SK-N-MC (cell line): ENCODE measurements at regions not wholly inside any gene's neighbourhood (a gene's known extent, or its start where the extent isn't known, plus 50 kb on each side); places are given as distances from the start of the nearest gene placed in this dataset.

Source experiments
- DNase-seq: peaks from one replicate; pipeline ENCODE4 v3.0.0-alpha.2; 2011; ENCODE audit warnings: low read depth, low spot score
- H3K27ac ChIP-seq: fragments of 200-600 bp; sonication (generic); 2 replicates; pipeline ENCODE4 v1.5.1; 2016; ENCODE audit warnings: mixed run types
- H3K36me3 ChIP-seq: fragments of 200-600 bp; sonication (generic); 2 replicates; pipeline ENCODE4 v1.6.1; 2017; ENCODE audit warnings: antibody characterized with exemption, low read length, mixed read lengths; ENCODE audit not compliant: insufficient read depth
- H3K4me3 ChIP-seq: fragments of 200-600 bp; sonication (generic); 2 replicates; pipeline ENCODE4 v1.5.1; 2016
- H3K9ac ChIP-seq: fragments of 200-600 bp; sonication (generic); 2 replicates; pipeline ENCODE4 v1.8.0; 2017; ENCODE audit warnings: mixed run types, mixed read lengths; ENCODE audit not compliant: insufficient read length
- H3K9me3 ChIP-seq: fragments of 200-600 bp; sonication (generic); 2 replicates; pipeline ENCODE4 v1.6.1; 2017; ENCODE audit warnings: low read depth, mild to moderate bottlenecking, antibody characterized with exemption, low read length, moderate library complexity, mixed read lengths
- EZH2 ChIP-seq: fragments of 200-600 bp; sonication (generic); IDR thresholded peaks from one replicate; pipeline ENCODE4 v1.6.1; 2017; ENCODE audit warnings: antibody characterized with exemption
- FOXP2 ChIP-seq: optimal IDR thresholded peaks from 2 replicates; pipeline ENCODE3; 2011; ENCODE audit warnings: mild to moderate bottlenecking, moderate library complexity; ENCODE audit not compliant: insufficient read depth; ENCODE audit errors: extremely low read length, control extremely low read depth
- POLR2AphosphoS5 ChIP-seq: IDR thresholded peaks from 2 replicates; pipeline ENCODE4 v1.6.1; 2012; ENCODE audit warnings: mild to moderate bottlenecking, low read depth, low read length, borderline replicate concordance

- DNase-seq: no peak
- Histone ChIP-seq H3K9me3 (no peaks in the 10 kb centered on the region), H3K36me3 (no peaks in the 10 kb centered on the region), H3K27ac (no peak overlapping the region), H3K9ac (no peak overlapping the region), H3K4me3 (no peak overlapping the region)
- TF ChIP-seq POLR2AphosphoS5 (no peak), FOXP2 (no peak), EZH2 (no peak)
Observed at GRCh38 chr21:28160378-28160777, 832.3 kb downstream of the LTN1 start.

DNA sequence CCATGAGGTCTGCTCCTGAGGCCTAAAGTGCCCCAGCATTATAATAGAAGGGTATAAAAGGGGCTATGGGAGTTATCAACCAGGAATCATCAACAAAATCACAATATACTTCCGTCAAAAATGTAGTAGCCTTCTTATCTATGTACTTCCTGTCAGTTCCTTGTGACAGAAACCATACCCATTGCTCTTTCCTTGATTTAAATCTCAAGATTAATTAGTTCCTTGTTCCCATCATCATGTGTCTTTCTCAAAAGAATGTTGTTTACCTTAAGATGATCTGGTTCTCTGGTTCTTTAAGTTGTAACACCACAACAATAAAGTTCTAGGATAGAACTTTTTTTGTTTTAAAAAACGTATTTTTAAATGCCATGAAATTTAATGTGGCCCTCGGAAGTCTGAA lies 833.3 kb downstream of the LTN1 start:
- TF ChIP-seq POLR2AphosphoS5 (no peak), EZH2 (no peak), FOXP2 (no peak)
- no peaks in the 10 kb centered on the region for H3K36me3 ChIP-seq
- no peak for DNase-seq
- H3K9me3 ChIP-seq: no peaks in the 10 kb centered on the region
- no peak overlapping the region for H3K4me3 ChIP-seq
- H3K27ac ChIP-seq: no peak overlapping the region
- H3K9ac ChIP-seq: no peak overlapping the region

DNA sequence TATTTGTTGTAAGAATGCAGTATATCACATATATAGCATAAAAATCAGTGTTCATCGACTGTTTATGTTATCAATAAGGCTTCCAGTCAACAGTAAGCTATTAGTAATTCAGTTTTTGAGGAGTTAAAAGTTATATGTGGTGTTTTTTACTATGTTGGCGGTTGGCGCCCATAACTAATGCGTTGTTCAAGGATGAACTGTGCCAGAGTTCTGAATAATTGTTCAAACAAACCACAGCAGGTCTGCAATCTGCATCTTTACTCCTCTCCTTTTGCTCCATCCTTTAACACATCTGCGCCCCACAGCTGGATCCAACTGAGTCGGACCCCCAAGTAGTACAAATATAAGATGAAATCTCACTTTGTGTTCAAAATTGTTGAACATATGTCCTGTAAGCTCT lies 836.1 kb downstream of the LTN1 start:
- no peak for TF ChIP-seq EZH2
- TF ChIP-seq POLR2AphosphoS5: no peak
- no peak for TF ChIP-seq FOXP2
- no peak overlapping the region for H3K9ac ChIP-seq
- H3K27ac ChIP-seq: no peak overlapping the region

DNA sequence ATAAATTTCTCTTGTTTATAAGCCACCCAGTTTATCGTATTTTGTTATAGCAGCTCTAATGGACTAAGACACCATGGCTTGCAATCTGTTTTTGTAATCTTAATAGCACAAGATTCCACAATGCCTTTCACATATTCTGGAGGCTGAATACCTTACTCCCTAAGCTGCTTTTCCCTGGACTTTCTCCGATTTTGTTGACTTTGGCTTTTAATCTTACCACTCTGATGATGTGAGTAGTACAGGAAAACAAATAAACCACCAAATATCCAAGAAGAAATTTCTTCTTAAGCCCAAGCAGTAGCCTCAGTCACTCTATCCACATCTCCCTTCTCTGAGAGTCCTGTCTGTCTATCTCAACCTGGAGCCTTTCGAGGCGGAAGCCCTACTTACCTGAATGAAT lies 838.6 kb downstream of the LTN1 start:
- Histone ChIP-seq H3K9ac (no peak overlapping the region), H3K4me3 (no peak overlapping the region), H3K9me3 (no peaks in the 10 kb centered on the region), H3K27ac (no peak overlapping the region), H3K36me3 (no peaks in the 10 kb centered on the region)
- no peak for DNase-seq
- TF ChIP-seq POLR2AphosphoS5: no peak
- no peak for TF ChIP-seq FOXP2
- TF ChIP-seq EZH2: no peak

More for the DNA sequence above, 836.1 kb downstream of the LTN1 start:
- Histone ChIP-seq H3K36me3 (no peaks in the 10 kb centered on the region), H3K9me3 (no peaks in the 10 kb centered on the region), H3K4me3 (no peak overlapping the region)
- DNase-seq: no peak

- H3K4me3 ChIP-seq: no peak overlapping the region
- DNase-seq: no peak
- H3K9ac ChIP-seq: no peak overlapping the region
- no peak overlapping the region for H3K27ac ChIP-seq
- no peaks in the 10 kb centered on the region for H3K36me3 ChIP-seq
- TF ChIP-seq EZH2: no peak
- no peak for TF ChIP-seq FOXP2
- TF ChIP-seq POLR2AphosphoS5: no peak
- H3K9me3 ChIP-seq: no peaks in the 10 kb centered on the region
Observed at GRCh38 chr21:28152732-28153131, 839.9 kb downstream of the LTN1 start.

DNA sequence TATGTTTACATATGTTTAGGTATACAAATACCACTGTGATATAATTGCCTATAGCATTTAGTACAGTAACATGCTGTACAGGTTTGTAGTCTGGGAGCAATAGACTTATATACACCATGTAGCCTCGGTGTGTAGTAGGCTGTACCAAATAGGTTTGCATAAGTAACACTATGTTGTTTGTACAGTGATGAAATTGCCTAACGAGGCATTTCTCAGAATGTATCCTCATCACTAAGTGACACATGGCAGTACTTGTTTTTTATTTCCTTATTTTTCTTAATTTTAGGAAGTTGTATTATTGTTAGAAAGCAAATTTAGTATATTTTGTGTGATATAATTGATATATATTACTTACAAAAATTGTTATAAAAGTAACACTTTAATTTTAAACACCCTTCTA lies 840.9 kb downstream of the LTN1 start:
- H3K27ac ChIP-seq: no peak overlapping the region
- H3K9me3 ChIP-seq: no peaks in the 10 kb centered on the region
- TF ChIP-seq POLR2AphosphoS5: no peak
- TF ChIP-seq EZH2: no peak
- TF ChIP-seq FOXP2: no peak
- H3K4me3 ChIP-seq: no peak overlapping the region
- H3K36me3 ChIP-seq: no peaks in the 10 kb centered on the region
- H3K9ac ChIP-seq: no peak overlapping the region
- no peak for DNase-seq

GRCh38 chr21:28150778-28151177 lies 841.9 kb downstream of the LTN1 start:
- H3K36me3 ChIP-seq: no peaks in the 10 kb centered on the region
- no peak for TF ChIP-seq EZH2
- TF ChIP-seq POLR2AphosphoS5: no peak
- no peak for TF ChIP-seq FOXP2

GRCh38 chr21:28148400-28149064 lies 844.1 kb downstream of the LTN1 start:
- H3K4me3 ChIP-seq: no peak overlapping the region
- TF ChIP-seq EZH2 (no peak), POLR2AphosphoS5 (no peak), FOXP2 (no peak)
- no peak for DNase-seq
- H3K27ac ChIP-seq: no peak overlapping the region
- H3K36me3 ChIP-seq: no peaks in the 10 kb centered on the region
- H3K9ac ChIP-seq: no peak overlapping the region
- no peaks in the 10 kb centered on the region for H3K9me3 ChIP-seq

More at GRCh38 chr21:28150778-28151177, 841.9 kb downstream of the LTN1 start:
- H3K4me3 ChIP-seq: no peak overlapping the region
- H3K9ac ChIP-seq: no peak overlapping the region
- H3K27ac ChIP-seq: no peak overlapping the region
- no peak for DNase-seq
- no peaks in the 10 kb centered on the region for H3K9me3 ChIP-seq

DNA sequence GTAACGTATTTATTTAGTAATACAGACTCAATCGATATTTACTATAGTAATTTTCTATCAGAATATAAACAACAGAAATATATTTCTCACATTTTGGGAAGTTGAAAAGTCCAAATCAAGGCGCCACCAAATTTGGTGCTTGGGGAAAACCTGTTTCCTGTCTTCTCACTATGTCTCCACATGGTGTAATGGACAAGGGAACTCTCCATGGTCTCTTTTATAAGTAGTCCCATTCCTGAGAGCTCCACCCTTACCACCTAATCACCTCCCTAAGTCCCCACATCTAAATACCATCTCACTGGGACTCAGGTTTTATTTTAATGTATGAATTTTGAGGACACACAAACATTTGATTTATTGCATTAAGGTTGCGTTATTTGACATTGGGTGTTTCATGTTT lies 848.0 kb downstream of the LTN1 start:
- H3K9ac ChIP-seq: no peak overlapping the region
- H3K4me3 ChIP-seq: no peak overlapping the region
- H3K27ac ChIP-seq: no peak overlapping the region
- no peak for DNase-seq
- no peaks in the 10 kb centered on the region for H3K36me3 ChIP-seq
- H3K9me3 ChIP-seq: no peaks in the 10 kb centered on the region
- no peak for TF ChIP-seq FOXP2
- no peak for TF ChIP-seq EZH2
- no peak for TF ChIP-seq POLR2AphosphoS5
